Mesenchymal stem cell (in vitro differentiated cells and primary cell): ENCODE measurements at regions not wholly inside any gene's neighbourhood (a gene's known extent, or its start where the extent isn't known, plus 50 kb on each side); places are given as distances from the start of the nearest gene placed in this dataset.

Experiments used
- DNase-seq: peaks from one replicate; pipeline ENCODE4 v3.0.0-alpha.2; 2013
- H2AFZ ChIP-seq: one replicate; pipeline ENCODE4 v1.6.1; 2013; ENCODE audit warnings: low read depth, mild to moderate bottlenecking, control low read depth, inconsistent platforms, low read length, moderate library complexity
- H2AK5ac ChIP-seq: 2 replicates; pipeline ENCODE4 v1.6.1; 2013; ENCODE audit warnings: low read length, moderate library complexity, mild to moderate bottlenecking, inconsistent platforms; ENCODE audit not compliant: severe bottlenecking
- H2BK120ac ChIP-seq: one replicate; pipeline ENCODE4 v1.6.1; 2013; ENCODE audit warnings: low read depth, mild to moderate bottlenecking, inconsistent platforms, low read length, moderate library complexity
- H2BK12ac ChIP-seq, 2 experiments: one replicate each; pipeline ENCODE4 v1.6.1; 2013; ENCODE audit warnings: inconsistent platforms in 2 of 2, low read length in 2 of 2, mild to moderate bottlenecking in 2 of 2, moderate library complexity in 2 of 2, control low read depth in 1 of 2
- H2BK15ac ChIP-seq: one replicate; pipeline ENCODE4 v1.6.1; 2013; ENCODE audit warnings: mild to moderate bottlenecking, low read depth, inconsistent platforms; ENCODE audit not compliant: poor library complexity, severe bottlenecking
- H2BK5ac ChIP-seq: 2 replicates; pipeline ENCODE4 v1.6.1; 2013; ENCODE audit warnings: low read depth, mild to moderate bottlenecking, low read length, control low read depth, inconsistent platforms; ENCODE audit not compliant: poor library complexity, severe bottlenecking
- H3K14ac ChIP-seq, 2 experiments: one replicate each; pipeline ENCODE4 v1.6.1; 2013; ENCODE audit warnings: inconsistent platforms in 2 of 2, low read length in 2 of 2, control low read depth in 1 of 2, mild to moderate bottlenecking in 1 of 2, moderate library complexity in 1 of 2
- H3K18ac ChIP-seq, 2 experiments: one replicate each; pipeline ENCODE4 v1.6.1; 2013; ENCODE audit warnings: inconsistent platforms in 2 of 2, low read length in 2 of 2, control low read depth in 1 of 2, low read depth in 1 of 2, mild to moderate bottlenecking in 1 of 2
- H3K23ac ChIP-seq, 2 experiments: one replicate each; pipeline ENCODE4 v1.6.1; 2013; ENCODE audit warnings: inconsistent platforms in 2 of 2, low read length in 2 of 2, mild to moderate bottlenecking in 2 of 2, moderate library complexity in 2 of 2, control low read depth in 1 of 2
- H3K27ac ChIP-seq: 2 replicates; pipeline ENCODE4 v1.5.1; 2013; ENCODE audit warnings: mild to moderate bottlenecking, moderate library complexity, low read length, control low read depth, inconsistent platforms; ENCODE audit not compliant: poor library complexity, severe bottlenecking
- H3K27me3 ChIP-seq, 2 experiments: 2 replicates each; pipeline versions ENCODE4 v1.6.1 to v1.7.0; 2013; ENCODE audit warnings: low read length in 2 of 2, mild to moderate bottlenecking in 2 of 2, moderate library complexity in 2 of 2, control low read depth in 1 of 2, inconsistent platforms in 1 of 2; ENCODE audit not compliant: control insufficient read depth in 1 of 2, insufficient read depth in 1 of 2
- H3K36me3 ChIP-seq, 2 experiments: 2 replicates each; pipeline versions ENCODE4 v1.6.1 to v1.7.0; 2013; ENCODE audit warnings: low read length in 2 of 2, control low read depth in 1 of 2, inconsistent platforms in 1 of 2, low read depth in 1 of 2, mild to moderate bottlenecking in 1 of 2; ENCODE audit not compliant: insufficient read depth in 2 of 2, control insufficient read depth in 1 of 2
- H3K4ac ChIP-seq, 2 experiments: one replicate each; pipeline ENCODE4 v1.6.1; 2013; ENCODE audit warnings: inconsistent platforms in 2 of 2, low read length in 2 of 2, mild to moderate bottlenecking in 2 of 2, moderate library complexity in 2 of 2, control low read depth in 1 of 2, low read depth in 1 of 2
- H3K4me1 ChIP-seq: 2 replicates; pipeline ENCODE4 v1.6.1; 2013; ENCODE audit warnings: low read depth, low read length, control low read depth; ENCODE audit not compliant: control insufficient read depth, insufficient read depth
- H3K4me2 ChIP-seq: 2 replicates; pipeline ENCODE4 v1.6.1; 2013; ENCODE audit warnings: low read length, mild to moderate bottlenecking, inconsistent platforms; ENCODE audit not compliant: poor library complexity, severe bottlenecking
- H3K4me3 ChIP-seq, 2 experiments: 2 replicates each; pipeline versions ENCODE4 v1.5.1 to v1.7.0; 2013; ENCODE audit warnings: low read length in 2 of 2, mild to moderate bottlenecking in 2 of 2, control low read depth in 1 of 2, low read depth in 1 of 2; ENCODE audit not compliant: insufficient read depth in 1 of 2
- H3K79me1 ChIP-seq: replicated peaks from 2 replicates; pipeline ENCODE4 v1.6.1; 2013; ENCODE audit warnings: mild to moderate bottlenecking, control low read depth, low read length, inconsistent platforms; ENCODE audit not compliant: poor library complexity, severe bottlenecking
- H3K9ac ChIP-seq: 2 replicates; pipeline ENCODE4 v1.7.0; 2013; ENCODE audit warnings: mild to moderate bottlenecking, low read length, moderate library complexity
- H3K9me3 ChIP-seq: 2 replicates; pipeline ENCODE4 v1.7.0; 2013; ENCODE audit warnings: mild to moderate bottlenecking, low read length; ENCODE audit not compliant: control insufficient read depth
- H4K8ac ChIP-seq: one replicate; pipeline ENCODE4 v1.6.1; 2013; ENCODE audit warnings: inconsistent platforms, mild to moderate bottlenecking, low read length, moderate library complexity
- H4K91ac ChIP-seq: one replicate; pipeline ENCODE4 v1.6.1; 2013; ENCODE audit warnings: mild to moderate bottlenecking, low read length, inconsistent platforms
- WGBS: methylation state at CpG from one replicate; pipeline ENCODE4 v1.1.7; 2013; ENCODE audit warnings: mixed read lengths; 5-methylcytosine and 5-hydroxymethylcytosine counted together

- Histone ChIP-seq H4K91ac (no peak overlapping the region), H3K4ac (no peak overlapping the region), H2AFZ (no peak overlapping the region), H3K9me3 (peaks cover 24% of the 10 kb centered on the region), H4K8ac (no peak overlapping the region), H3K9ac (no peak overlapping the region), H3K27ac (no peak overlapping the region), H2AK5ac (no peak overlapping the region), H2BK12ac (no peak overlapping the region), H3K4me1 (peaks cover 2% of the 10 kb centered on the region), H3K18ac (no peak overlapping the region), H3K14ac (no peak overlapping the region), H3K4me3 (no peak overlapping the region), H3K23ac (no peak overlapping the region), H2BK5ac (no peak overlapping the region), H3K79me1 (no peaks in the 10 kb centered on the region), H2BK120ac (no peak overlapping the region), H3K36me3 (no peaks in the 10 kb centered on the region), H3K27me3 (no peaks in the 10 kb centered on the region), H2BK15ac (no peak overlapping the region), H3K4me2 (no peak overlapping the region)
- WGBS = no CpG with 5 or more reads among the region's 1 CpG
- DNase-seq = no peak
Measured at GRCh38 chr3:26102376-26102775, 312.5 kb downstream of the OXSM start.

GRCh38 chr3:26104851-26105251 lies 315.0 kb downstream of the OXSM start:
- H3K4me3 ChIP-seq = no peak overlapping the region
- no peak overlapping the region for H4K91ac ChIP-seq
- H3K4me1 ChIP-seq = peaks cover 2% of the 10 kb centered on the region
- no peak overlapping the region for H3K14ac ChIP-seq
- no peak overlapping the region for H3K18ac ChIP-seq
- no peaks in the 10 kb centered on the region for H3K36me3 ChIP-seq
- H2BK5ac ChIP-seq = no peak overlapping the region
- H3K27me3 ChIP-seq = no peaks in the 10 kb centered on the region
- WGBS = 29% methylated on average over 2 of the region's 2 CpGs
- peak overlapping the region; percentile 39 for H3K27ac ChIP-seq
- no peak overlapping the region for H2AK5ac ChIP-seq
- no peak overlapping the region for H2BK120ac ChIP-seq
- H2BK15ac ChIP-seq = no peak overlapping the region
- H3K79me1 ChIP-seq = no peaks in the 10 kb centered on the region
- H4K8ac ChIP-seq = no peak overlapping the region
- no peak overlapping the region for H3K4ac ChIP-seq
- peaks cover 20% of the 10 kb centered on the region for H3K9me3 ChIP-seq
- no peak overlapping the region for H2BK12ac ChIP-seq
- H3K4me2 ChIP-seq = no peak overlapping the region
- H2AFZ ChIP-seq = no peak overlapping the region
- H3K23ac ChIP-seq = no peak overlapping the region
- H3K9ac ChIP-seq = no peak overlapping the region
- DNase-seq = no peak

GRCh38 chr3:26105261-26105660 lies 315.4 kb downstream of the OXSM start:
- H3K4ac ChIP-seq = no peak overlapping the region
- H3K36me3 ChIP-seq = no peaks in the 10 kb centered on the region
- H3K27me3 ChIP-seq = no peaks in the 10 kb centered on the region

GRCh38 chr3:26106228-26106627 lies 316.3 kb downstream of the OXSM start:
- Histone ChIP-seq H2BK15ac (no peak overlapping the region), H3K4me1 (peaks cover 2% of the 10 kb centered on the region), H3K18ac (no peak overlapping the region), H2AK5ac (no peak overlapping the region), H3K27ac (peak overlapping the region; percentile 79), H3K27me3 (no peaks in the 10 kb centered on the region), H3K36me3 (no peaks in the 10 kb centered on the region), H3K4ac (no peak overlapping the region), H3K4me2 (no peak overlapping the region), H3K79me1 (no peaks in the 10 kb centered on the region), H3K9me3 (peaks cover 26% of the 10 kb centered on the region), H2BK12ac (no peak overlapping the region), H3K4me3 (no peak overlapping the region), H3K9ac (no peak overlapping the region), H3K23ac (no peak overlapping the region), H2AFZ (no peak overlapping the region), H2BK120ac (no peak overlapping the region), H4K8ac (no peak overlapping the region), H2BK5ac (no peak overlapping the region), H4K91ac (no peak overlapping the region), H3K14ac (no peak overlapping the region)
- 46% methylated on average over 2 of the region's 2 CpGs for WGBS
- no peak for DNase-seq

More at GRCh38 chr3:26105261-26105660, 315.4 kb downstream of the OXSM start:
- Histone ChIP-seq H3K23ac (no peak overlapping the region), H3K79me1 (no peaks in the 10 kb centered on the region), H3K14ac (no peak overlapping the region), H3K27ac (peak overlapping the region; percentile 39), H3K4me1 (peaks cover 2% of the 10 kb centered on the region), H2AFZ (no peak overlapping the region), H3K9me3 (peaks cover 24% of the 10 kb centered on the region), H4K8ac (no peak overlapping the region), H3K18ac (no peak overlapping the region), H2BK15ac (no peak overlapping the region), H2AK5ac (no peak overlapping the region), H2BK5ac (no peak overlapping the region), H2BK12ac (no peak overlapping the region), H3K4me2 (no peak overlapping the region), H3K4me3 (no peak overlapping the region), H3K9ac (no peak overlapping the region), H2BK120ac (no peak overlapping the region), H4K91ac (no peak overlapping the region)
- no peak for DNase-seq
- 75% methylated on average over 4 of the region's 4 CpGs for WGBS
